ENCODE measurements at regions not wholly inside any gene's neighbourhood (a gene's known extent, or its start where the extent isn't known, plus 50 kb on each side); places are given as distances from the start of the nearest gene placed in this dataset.

DNA sequence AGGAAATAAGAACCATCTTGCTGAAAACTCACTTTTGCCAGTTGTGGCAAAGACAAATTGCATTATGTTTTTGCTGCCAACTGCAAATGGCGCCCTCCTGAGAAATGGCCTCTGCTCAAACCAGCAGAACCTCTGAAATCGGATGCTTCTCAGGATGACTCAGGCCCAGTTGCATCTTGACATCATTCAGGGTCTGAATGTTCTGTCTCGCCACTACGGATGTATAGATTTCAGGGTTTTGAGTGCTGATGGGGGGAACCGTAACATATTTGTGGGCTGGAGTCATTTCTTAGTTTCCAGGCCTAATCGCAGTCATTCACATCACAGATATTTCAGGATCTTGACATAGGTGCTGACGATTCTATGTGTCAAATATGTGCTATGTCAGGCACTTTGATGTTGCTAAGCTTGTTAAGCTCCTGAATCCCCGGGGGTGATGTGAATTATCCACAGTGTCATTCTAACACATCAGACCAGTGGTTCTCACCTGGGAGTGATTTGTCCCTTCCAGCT is 207.1 kb downstream of the NFATC2 start:
- peak; percentile 100 for DNase-seq (ENCODE audit: low read depth)

- no peak for DNase-seq (ENCODE audit: low read depth)
These were observed 207.9 kb downstream of the NFATC2 start for GRCh38 chr20:51334609-51335008.

GRCh38 chr20:51333971-51334370 is 208.5 kb downstream of the NFATC2 start:
- DNase-seq (ENCODE audit: low read depth), result no peak

GRCh38 chr20:51333446-51333845 is 209.1 kb downstream of the NFATC2 start:
- no peak for DNase-seq (ENCODE audit: low read depth)

GRCh38 chr20:51331481-51331880 is 211.0 kb downstream of the NFATC2 start:
- DNase-seq (ENCODE audit: low read depth), result peak; percentile 47

- no peak for DNase-seq (ENCODE audit: low read depth)
These were observed 212.7 kb downstream of the NFATC2 start for GRCh38 chr20:51329845-51330244.

DNA sequence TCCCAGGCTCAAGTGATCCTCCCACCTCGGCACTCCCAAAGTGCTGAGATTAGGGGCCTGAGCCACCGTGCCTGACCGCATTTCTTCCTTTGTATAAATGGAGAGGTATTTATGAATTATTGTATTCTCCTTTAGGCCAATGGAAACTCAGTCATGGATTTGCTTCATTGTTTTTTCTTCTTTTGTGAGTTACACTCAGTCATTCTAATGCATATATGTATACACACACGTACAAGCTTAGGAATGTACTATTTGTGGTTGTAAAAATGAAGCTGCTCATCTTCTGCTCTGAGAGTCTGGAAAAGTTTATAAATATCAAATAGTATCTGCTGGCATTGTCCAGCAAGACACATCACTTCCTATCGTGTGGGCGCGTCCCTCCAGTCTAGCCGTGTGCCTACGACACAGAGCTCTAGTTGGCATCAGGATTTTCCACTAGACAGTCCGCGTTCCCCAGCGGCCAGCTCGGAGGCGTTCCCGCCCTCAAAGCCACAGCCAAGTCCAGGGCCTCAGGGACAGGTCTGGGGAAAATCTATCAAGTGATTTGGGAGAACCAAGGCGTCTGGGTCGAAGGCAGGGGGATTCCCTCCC is 215.2 kb downstream of the NFATC2 start:
- DNase-seq (ENCODE audit: low read depth), result peak; percentile 92

DNA sequence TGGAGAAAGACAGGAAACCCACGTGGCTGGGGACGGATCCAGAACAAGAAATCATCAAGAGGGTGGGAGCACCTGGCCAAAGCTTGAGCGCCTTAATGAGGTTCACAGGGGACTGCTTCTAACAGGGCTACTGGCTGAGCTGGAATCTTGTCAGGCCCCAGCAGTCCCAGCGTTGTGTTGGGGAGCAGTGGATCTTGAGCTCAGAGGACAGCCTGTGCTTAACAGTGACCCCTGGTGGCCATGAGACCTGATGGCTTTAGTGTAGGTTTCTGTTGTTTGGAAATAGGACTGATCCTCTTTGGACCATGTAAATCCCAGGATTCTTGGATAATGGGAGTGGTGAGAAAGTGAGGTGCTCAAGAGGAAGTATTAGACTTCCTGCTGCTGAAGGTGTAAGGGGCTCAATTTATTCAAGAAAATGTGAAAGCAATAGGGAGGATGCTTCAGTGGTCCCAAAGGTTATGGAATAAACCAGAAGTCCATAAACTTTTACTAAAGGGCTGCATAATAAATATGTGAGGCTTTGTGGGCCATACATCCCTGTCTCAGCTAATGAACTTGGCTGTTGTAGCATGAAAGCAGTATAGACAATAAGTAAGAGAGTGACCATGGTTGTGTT is 216.2 kb downstream of the NFATC2 start:
- peak; percentile 80 for DNase-seq (ENCODE audit: low read depth)

- DNase-seq (ENCODE audit: low read depth), result no peak
These were observed 220.3 kb downstream of the NFATC2 start for GRCh38 chr20:51322164-51322707.

DNA sequence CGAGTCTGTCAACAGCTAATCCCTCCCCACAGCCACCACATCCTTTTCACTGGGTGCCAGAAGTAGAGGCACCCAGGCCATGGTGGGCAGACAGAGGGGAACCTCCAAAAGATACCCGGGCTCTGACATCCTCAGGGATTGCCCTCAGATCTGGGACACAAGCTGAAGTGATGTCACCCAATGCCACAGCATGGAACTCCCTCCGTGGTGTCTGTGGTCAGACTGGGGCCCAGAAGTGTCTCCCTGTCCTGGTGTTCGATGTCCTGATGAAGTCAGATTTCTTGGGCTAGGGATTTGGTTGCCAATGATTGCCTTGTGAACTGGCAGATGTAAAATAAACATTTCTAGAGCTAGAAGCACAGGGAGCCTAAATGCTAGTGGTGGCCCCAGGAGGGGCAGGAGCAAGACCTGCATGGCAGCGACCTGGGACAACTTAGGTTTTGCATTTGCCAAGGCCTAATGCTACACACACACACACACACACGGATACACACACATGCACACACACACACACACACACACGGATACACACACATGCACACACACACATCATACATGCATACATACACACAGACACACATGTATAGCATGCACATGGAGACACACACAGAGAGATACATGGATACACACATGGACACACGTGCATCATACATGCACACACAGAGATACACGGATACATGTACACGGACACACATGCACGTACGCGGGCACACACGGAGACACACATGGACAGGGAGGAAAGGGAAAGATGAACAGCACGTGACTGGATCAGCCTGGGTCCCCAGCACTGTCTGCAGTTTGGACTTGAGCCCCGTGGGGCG is 221.0 kb downstream of the NFATC2 start:
- DNase-seq (ENCODE audit: low read depth), result no peak

DNA sequence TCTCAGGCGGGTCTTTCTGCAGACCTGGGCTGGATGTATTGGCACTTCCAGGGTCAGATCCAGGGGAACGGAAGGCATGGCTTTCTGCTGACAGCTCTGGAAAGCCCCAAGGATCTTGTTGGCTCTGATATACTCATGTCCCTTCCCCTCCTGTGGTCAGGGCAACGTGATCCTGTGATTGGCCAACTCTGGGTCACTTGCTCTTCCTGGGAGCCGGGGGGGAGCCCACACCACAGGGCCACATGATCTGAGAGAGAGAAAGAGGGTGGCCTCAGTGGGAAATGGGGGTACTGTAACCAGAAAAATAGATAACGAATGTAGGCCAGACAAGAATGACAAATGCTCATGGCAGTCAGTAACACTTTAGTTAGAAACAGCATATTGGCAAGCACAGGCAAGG is 223.0 kb downstream of the NFATC2 start:
- peak; percentile 40 for DNase-seq (ENCODE audit: low read depth)

GRCh38 chr20:51318058-51318949 is 224.2 kb downstream of the NFATC2 start:
- no peak for DNase-seq (ENCODE audit: low read depth)

DNA sequence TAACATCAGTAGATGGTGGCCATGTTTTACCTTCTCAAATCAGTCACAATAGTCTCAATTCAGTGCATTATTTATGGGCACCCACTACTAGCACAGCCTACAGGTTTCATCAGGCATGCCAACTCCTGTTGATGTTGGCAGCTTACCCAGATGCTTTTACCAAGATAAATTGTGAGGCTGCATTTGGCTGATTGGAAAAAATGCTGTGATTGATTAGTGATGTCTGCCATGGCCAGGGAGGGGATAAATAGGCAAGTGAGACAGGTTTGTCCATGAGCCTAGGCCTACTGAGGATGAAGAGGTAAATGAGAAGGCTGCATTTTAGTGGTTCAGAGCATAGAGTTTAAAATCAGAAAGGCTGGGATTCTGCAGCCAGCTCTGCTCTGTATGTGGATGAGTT is 227.1 kb downstream of the NFATC2 start:
- DNase-seq (ENCODE audit: low read depth), result no peak

DNA sequence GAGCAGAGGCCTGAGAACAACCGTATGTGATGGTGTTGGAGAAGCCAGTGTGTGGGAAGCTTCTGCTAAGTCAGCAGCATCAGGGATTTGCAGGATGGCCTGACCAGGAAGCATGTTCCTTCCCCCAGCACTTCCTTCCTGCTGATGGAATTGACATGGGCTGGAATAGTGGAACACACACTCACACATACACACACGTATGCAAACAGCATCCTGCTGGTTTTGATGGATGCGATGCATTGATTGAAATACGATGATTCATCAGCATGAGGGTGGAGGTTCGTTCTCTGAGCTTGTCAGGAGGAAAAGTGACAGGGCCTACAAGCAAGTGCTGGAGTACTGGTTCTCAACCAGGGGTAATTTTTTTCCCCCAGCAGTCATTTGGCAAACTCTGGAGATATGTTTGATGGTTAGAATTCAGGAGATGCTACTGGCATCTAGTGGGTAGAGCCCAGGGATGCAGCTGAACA is 229.1 kb downstream of the NFATC2 start:
- no peak for DNase-seq (ENCODE audit: low read depth)

DNA sequence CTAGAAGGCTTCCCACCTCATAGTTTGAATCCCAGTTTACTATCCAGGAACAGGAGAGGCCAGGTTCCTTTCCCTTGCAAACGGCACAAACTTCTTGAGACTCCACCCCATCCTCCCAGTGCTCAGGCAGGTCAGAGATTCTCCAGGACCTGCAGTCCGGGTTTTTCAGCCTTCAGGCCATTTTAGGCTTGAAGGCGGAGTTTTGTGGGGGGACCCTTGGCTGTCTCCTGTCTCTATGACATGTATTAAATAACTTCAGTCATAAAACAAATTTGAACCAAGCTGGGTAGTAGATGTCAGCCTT is 230.1 kb downstream of the NFATC2 start:
- DNase-seq (ENCODE audit: low read depth), result no peak

DNA sequence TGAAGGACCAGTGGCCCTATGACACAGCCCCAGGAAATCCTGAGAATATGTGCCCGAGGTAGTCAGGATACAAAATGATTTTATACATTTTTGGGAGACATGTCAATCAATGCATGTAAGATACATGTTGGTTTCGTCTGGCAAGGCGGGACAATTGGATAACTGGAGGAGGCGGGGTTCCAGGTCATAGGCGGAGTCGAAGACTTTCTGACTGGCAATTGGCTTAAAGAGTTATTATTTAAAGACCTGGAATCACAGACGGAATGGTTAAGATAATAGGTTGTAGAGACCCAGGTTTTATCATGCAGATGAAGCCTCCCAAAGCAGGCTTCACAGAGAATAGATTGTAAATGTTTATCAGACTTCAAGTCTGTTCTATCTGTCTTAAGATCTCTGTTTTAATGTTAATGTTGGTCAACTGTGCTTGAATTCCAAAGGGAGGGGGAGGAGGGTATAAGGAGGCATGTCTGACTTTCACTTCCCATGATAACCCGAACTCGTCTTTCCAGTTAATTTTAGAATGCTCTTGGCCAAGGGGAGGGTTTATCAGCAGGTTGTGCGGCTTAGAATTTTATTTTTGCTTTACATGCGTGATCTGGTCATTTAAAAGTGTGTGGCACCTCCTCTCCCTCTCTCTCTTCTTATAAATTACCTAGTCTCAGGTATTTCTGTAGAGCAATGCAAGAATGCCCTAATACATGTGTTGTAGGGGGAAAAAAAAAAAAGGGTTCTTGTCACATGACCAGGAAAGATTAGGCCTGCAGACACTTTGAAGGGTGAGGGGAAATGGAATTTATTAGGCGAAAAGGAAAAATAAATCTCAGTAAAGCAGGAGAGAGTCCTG is 230.7 kb downstream of the NFATC2 start:
- DNase-seq (ENCODE audit: low read depth), result peak; percentile 68

DNA sequence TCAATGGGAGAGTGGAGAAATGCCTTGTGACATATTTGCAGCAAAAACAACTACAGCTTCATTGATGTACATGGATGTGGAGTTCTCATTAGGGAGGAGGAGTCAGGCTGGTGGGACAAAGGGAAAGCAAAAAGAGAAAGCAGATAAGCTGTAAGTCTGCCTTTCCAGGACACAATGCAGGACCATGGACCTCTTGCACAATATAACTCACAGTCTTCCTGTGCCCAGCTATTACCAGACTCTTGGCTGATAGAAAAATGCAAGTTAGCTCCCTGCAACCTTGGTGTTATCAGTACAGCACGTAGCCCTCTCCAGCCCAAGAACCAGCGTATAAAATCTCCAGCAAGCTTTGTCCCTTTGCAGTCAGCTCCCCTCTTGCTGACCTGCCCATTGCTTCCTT is 232.3 kb downstream of the NFATC2 start:
- peak; percentile 54 for DNase-seq (ENCODE audit: low read depth)

DNA sequence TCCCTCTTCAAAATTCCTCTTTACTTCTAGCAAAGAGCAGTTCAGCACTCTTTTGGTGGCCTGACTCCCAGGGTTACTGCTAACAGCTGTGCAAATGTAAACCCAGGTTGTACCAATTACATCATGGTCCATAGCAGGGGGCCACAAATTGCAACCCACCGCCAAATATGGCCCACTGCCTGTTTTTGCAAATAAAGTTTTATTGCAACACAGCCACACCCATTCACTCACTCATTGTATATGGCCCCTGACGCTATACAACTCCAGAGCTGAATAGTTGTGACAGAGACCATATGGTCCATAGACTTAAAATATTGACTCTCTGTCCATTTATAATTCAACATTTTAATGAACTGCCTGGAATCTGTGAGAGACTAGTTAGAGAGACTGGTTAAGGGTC is 233.4 kb downstream of the NFATC2 start:
- DNase-seq (ENCODE audit: low read depth), result no peak

DNA sequence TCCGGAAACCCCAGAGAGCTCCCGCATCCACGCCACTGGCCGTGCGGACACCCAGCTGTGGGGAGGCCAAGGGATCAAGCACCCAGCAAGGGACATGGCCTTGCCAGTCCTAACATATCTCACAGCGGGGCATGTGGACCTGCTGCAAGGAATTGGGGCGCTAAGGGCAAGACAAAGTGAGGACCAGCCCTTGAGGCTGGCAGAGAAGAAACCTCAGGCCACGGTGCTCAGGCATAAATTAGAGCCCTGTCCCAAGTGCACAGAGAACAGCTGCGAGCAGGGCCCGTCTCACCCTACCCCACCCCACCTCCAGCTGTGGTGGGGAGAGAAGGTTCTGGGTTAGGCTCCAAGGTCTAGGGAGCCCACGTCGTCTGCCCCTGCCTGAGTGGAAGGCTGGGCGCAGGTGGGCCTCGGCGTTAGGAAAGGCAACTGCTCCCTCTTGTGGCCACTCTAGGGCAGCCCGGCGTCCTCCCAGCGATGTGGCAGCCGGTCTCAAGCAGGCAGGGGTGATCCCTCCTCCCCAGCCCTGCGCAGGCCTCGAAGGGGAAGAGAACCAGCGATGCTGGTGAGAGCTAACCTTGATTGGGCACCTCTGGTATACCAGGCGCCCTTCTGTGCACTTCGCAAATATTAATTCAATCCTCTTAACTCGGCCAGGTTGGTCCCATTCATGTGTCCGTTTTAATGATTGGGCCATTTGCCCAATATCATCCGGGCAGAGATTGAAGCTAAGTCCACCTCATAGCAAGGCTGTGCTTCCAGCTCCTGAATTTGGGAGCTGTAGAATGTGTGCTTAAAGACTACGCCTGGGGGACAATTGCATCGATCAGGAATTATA is 235.8 kb downstream of the NFATC2 start:
- DNase-seq (ENCODE audit: low read depth), result peak; percentile 74

DNA sequence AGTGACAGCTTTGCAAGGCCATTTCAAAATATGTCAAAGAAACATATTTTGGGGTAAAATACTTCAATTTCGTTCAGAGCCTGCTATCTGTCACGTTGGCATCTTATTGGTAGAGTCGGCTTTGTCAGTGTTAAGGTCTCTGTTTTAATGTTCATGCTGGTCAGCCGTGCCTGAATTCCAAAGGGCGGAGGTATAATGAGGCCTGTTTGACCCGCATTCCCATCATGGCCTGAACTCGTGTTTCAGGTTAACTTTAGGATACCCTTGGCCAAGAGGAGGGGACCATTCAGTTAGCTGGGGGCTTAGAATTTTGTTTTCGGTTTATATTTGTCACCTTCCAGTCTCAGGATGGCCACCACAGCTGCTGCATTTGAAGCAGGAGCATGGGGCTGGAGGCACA is 236.4 kb downstream of the NFATC2 start:
- DNase-seq (ENCODE audit: low read depth), result no peak
